ENCODE measurements at regions not wholly inside any gene's neighbourhood (a gene's known extent, or its start where the extent isn't known, plus 50 kb on each side); places are given as distances from the start of the nearest gene placed in this dataset.

DNA sequence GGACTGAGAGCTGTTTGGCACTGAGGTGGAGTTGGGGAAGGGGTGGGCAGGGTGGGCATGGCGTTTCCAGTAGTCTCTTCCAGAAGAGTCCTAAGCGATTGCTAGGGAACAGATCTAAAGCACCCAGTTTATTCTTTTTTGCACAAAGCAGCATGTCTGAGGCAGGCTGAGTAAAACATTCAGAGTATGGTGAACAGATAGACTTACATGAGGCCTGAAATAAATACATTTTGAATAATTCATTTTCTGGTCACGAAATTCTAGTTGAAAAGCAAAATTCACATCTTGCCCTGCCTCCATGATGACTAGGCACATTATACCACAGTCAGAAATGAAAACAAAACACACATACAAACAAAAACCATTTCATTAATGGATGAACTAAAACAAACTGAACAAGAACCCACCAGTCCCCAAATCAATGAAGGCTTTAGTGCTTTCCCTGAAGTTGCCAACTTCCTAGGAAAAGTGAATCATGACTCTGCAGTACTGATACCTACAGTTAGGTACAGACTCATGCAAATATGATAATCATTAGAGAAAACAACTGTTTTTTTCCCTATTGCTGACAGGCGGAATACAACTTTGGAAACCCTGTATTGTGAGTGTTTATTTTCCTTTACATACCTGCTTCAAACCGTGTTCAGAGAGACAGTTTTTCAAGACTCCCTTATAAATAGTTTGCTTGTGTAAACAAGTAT is 702.9 kb upstream of the POU3F2 start:
- no peak for DNase-seq (ENCODE audit: low read depth, low spot score)

DNA sequence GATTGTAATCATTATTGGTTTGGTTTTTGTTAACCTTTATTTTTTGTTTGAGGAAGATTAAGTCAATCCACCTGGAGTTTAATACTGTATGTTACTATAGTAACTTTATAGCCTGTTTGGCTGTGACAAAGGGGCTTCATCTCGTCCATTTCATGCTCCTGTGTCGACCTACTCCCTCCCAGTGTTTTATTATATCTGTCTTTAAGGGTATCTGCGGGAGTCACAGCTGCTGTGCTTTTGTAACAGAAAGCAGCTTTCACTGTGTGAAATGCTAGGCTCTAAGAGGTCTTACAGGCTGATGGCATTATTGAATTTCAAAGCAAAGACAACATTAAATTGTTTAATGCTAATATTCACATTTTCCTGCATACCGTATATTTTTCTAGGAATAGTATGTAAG is 698.0 kb upstream of the POU3F2 start:
- DNase-seq (ENCODE audit: low read depth, low spot score) = no peak

DNA sequence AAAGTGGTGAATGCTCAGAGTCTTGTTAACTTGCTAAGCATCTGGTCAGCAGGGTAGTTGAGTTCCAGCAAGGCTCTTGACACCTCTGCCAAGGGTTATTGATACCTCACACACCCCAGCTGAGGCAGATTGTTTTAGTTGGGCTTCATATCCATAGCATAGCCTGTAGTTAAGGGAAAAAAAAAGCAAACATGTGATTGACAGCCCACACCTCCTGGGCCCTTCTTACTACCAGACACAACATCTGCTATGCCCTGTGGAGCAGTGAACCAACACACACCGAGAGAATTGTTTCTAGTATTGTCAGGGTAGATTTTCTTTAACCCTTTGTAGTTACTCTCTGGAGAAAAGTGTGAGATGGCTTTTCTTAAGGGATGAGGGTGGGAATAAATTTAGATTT is 697.0 kb upstream of the POU3F2 start:
- no peak for DNase-seq (ENCODE audit: low read depth, low spot score)

DNA sequence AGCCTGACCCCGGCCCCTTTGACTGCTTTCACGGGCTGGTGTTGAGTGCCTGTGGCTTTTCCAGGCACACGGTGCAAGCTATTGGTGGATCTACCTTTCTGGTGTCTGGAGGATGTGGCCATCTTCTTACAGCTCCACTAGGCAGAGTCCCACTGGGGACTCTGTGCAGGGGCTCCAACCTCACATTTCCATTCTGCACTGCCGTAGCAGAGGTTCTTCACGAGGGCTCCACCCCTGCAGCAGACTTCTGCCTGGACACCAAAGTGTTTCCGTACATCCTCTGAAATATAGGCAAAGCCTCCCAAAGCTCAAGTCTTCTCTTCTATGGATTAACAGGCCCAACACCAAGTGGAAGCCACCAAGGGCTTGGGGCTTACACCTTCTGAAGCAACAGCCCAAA is 691.5 kb upstream of the POU3F2 start:
- DNase-seq (ENCODE audit: low read depth, low spot score) = no peak

DNA sequence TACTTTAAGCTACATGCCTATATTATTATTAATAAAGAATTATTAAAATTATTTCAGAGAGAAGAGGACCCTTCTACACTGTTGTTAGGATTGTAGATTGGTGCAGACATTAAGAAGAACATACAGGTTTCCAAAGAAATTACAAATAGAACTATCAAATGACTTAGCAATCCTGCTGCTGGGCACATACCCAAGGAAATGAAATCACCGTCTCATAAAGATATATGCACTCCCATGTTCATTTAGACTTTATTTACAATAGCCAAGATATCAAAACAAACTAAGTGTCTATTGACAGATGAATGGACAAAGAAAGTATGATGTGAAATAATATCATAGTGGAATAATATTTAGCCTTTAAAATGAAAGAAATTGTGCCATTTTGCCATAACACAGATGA is 687.7 kb upstream of the POU3F2 start:
- DNase-seq (ENCODE audit: low read depth, low spot score) = no peak

DNA sequence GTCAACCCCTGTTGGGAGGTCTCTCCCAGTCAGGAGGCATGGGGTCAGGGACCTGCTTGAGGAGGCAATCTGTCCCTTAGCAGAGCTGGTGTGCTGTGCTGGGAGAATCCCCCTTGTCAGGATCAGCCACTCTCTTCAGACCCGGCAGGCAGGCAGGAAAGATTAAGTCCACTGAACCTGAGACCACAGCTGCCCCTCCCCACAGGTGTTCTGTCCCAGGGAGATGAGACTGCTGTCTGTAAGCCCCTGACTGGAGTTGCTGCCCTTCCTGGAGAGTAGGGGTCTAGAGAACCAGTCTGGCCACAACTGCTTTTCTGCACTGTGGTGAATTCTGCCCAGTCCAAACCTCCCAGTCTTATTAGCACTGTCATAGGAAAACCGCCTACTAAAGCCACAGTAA is 677.8 kb upstream of the POU3F2 start:
- no peak for DNase-seq (ENCODE audit: low read depth, low spot score)

DNA sequence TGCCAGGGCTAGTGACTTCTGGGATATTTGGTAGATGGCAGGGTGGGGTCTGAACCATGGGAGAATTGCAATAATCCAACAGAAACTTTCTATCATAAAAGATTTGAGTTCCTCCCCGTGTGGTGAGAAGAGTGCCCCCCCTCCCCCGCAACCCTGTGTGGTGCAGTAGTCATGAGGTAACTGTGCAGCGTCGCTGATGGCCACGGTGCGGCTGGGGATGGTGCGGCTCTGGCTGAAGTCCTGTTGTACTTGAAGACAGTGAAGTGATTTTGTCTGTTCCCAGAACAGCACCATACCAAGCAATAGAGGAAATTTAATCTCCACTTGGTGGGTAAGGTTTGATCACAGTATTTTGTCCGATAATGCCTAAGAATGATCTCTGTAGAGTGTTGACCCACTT is 654.8 kb upstream of the POU3F2 start:
- no peak for DNase-seq (ENCODE audit: low read depth, low spot score)

DNA sequence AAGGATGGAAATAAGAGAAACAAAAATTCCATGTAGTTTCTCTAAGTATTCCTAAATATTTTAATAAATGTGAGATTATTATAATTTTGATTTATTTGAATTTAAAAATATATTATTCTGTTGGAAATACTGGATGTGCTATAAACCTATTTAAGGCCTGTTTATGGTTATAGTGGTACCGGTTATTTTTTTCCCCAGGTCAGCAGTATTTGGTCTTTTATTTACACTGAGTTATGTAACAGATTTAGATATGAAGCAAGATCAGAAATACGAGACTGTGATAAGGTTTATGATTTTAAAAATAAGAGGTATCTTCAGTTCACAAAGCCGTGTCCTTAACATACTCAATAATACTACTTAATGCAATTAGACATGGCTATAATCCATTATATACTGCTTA is 634.3 kb upstream of the POU3F2 start:
- no peak for DNase-seq (ENCODE audit: low read depth, low spot score)

DNA sequence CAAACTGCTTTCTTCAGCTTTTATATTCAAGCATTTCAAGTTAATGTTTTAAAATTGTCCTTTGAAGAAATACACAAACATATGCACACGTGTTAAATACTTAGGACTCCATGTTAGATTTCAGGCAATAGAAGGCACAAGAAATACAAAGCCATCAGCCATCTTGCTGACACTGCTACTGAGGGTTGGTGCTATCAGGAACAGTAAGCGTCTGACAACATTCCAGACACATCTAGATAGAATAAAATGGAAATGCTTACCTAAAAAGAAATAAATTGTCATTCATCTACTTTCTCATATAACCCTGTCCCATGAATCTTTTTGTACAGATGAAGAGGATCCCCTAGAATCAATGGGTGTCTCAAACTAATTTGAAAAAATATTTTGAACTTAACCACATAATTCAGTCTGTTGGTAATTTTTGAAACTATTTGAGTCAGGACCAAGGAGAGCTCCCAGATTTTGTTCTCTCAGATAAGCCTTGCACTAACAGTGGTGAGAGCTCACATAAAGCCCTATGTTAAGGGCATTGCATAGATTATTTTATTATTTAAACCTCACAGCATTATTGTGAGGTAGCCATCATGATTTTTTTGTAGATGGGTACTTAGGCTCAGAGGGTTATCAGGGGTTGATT is 631.1 kb upstream of the POU3F2 start:
- no peak for DNase-seq (ENCODE audit: low read depth, low spot score)

DNA sequence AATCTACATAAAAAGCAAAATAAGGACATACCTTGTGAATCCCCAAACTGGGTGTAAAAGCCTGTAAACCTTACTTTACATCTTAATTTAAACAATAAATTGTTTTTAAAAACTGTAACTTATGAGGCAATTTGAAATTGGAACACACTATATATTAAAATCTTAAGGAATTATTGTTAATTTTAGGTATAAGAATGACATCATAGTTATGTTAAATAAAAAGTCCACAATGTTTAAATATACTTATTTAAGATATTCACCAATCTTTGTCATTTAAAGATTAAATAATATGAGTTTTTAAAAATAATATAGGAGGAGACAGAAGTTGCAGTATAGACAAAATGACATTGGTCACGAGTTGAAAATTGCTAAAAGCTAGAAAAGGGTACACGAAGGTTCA is 621.9 kb upstream of the POU3F2 start:
- no peak for DNase-seq (ENCODE audit: low read depth, low spot score)

DNA sequence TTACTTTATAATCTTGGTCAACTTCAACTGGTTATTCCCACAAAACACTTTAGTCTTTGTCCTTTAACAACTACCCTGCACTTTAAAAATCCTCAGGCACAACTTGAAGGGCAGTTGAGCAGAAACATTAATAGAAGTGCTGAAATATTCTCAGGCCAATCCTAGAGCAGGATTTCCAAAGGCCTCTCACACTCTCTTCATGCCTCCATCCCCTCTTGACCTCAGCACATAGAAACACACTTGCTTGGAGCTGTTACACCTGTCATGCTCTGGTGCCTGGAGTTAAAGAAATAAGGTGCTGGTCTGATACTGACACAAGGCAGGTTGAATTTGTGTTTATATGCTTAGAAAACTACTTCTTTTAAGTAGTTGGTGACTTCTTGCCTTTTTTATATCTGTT is 618.8 kb upstream of the POU3F2 start:
- no peak for DNase-seq (ENCODE audit: low read depth, low spot score)

DNA sequence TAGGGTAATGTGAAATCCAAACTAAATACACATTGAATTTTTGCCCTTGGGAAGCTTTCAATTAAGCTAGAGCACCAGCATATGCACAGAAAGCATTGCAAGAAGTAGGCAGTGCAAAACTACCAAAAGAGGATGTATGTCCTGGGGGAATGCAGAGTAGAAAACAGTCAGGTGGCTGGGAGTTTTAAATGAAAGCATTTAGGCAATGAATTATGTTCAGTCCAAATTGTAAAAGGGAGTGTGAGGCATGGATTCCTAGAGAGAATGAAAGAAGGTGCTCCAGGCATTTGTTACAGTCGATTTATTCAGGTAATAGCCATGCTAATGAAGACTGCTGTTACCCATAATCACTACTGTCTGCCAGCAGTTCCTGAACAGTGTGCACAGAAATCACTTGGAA is 604.1 kb upstream of the POU3F2 start:
- DNase-seq (ENCODE audit: low read depth, low spot score) = no peak

DNA sequence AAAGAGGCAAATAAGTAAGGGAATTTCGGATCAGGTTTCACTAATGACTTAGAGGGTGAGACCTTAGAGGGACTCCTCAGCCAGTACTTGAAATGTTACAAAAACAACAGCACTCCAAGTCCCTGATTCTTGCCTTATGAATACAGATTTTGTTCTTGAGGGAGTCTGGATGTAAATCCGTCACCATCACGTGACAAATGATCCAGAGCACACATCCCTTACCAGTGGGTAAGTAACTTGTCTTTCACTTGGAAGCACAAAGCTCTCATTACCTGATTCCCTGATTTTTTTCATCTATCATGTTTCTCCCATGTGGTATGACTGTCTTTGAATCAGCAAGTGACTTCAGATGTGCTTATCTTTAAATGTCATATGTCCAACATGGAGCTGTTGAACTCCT is 595.3 kb upstream of the POU3F2 start:
- no peak for DNase-seq (ENCODE audit: low read depth, low spot score)

DNA sequence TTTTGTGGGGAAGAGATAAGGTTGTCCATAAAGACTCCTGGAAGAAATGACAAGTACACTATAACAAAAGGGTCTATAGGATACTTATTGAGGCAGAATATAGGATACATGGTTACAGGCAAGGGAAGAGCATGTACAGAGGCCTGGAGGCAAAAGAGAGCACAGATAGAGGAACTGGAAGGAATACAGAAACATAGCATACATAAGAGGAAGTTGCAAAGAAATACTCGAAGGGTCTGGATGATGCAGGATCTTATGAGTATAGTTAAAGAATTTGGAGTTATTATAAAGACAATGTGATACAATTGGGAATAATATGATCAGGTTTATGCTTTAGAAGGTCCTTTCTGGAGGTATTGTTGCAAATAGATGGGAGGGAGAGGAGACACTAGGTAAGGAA is 592.7 kb upstream of the POU3F2 start:
- DNase-seq (ENCODE audit: low read depth, low spot score) = no peak

DNA sequence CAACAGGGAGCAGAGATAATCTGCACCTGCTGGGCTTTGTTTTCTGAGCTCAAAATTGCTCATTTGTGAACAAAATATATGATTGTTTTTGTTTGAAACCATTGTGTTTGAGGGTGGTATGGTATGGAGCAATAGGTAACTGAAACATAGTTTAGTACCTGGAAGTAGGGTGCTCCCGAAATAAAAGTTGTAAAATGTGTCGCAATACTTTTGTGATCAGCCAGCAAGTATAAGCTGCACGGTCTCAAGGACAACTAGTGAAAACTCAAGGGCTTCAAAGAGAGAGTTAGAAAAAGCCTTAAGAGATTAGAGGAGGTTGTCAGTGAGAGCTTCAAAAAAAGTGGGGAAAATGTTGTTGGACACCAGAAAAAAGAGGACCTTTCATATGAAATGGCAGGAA is 579.8 kb upstream of the POU3F2 start:
- no peak for DNase-seq (ENCODE audit: low read depth, low spot score)

DNA sequence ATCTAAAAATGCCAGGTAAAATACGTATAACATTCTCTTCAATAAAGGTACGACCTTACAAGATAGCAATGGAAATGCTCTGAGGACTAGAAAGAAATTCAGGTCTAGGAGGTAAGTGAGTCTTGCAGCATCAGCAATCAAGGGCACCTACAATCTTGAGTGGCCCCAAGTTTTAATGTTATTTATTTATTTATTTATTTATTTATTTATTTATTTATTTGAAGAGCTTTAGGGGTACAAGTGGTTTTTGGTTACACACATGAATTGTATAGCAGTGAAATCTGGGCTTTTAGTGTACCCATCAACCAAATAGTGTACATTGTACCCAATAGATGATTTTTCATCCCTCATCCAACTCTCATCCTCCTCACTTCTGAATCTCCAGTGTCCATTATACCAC is 574.0 kb upstream of the POU3F2 start:
- DNase-seq (ENCODE audit: low read depth, low spot score) = no peak

DNA sequence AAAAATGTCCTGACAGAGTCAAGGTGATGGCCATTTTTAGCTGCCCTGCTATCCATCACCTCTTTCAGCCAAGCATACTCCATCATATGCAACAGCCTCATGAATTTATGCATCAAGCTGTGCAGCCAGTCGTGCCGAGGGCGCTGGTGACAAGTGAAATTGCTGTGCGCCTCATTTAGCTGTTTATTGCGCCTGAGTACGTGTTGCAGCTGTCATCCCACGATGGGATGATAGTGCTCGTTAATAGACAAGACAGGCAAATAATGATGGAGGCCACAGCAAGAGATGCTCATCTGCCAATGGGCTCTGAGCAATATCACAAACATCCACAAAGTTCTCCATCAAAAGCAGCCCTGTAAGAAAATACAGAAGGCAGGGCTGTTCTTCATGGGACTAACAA is 562.3 kb upstream of the POU3F2 start:
- DNase-seq (ENCODE audit: low read depth, low spot score) = no peak

DNA sequence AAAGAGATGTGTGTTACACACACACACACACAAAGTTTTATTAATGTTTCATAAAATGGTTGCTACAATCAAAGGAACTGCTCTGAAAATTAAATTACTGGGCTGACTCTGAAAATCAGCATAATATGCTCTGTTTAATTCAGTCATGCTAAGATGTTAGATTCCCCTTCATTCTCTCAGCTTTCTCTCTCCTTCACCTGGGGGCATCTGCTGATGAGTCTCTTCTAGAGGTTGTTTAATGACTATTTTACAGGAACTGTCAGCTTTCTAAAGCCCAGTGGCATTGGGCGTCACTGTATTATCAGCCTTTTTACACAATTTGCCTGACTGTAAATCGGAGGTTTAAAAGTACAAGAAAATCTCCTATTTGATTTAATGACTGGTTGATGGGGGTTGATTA is 559.7 kb upstream of the POU3F2 start:
- no peak for DNase-seq (ENCODE audit: low read depth, low spot score)

DNA sequence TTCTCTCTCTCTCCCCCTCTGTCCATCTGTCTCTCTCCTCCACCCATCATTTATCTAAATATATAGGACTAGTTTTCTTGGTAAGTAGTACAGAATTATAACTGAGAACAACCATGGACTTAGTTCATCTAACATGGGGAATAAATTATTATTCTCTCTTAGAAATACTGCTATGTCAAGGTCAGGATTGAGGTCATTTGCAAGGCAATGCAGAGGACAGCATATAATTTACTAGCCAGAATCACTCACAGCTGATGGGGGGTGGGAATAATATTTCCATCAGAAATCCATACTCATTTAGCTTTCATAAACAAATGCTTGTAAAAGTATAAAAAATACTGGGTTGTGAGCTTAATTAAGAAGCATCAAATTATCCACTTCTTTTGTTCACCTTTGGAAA is 553.9 kb upstream of the POU3F2 start:
- DNase-seq (ENCODE audit: low read depth, low spot score) = no peak

DNA sequence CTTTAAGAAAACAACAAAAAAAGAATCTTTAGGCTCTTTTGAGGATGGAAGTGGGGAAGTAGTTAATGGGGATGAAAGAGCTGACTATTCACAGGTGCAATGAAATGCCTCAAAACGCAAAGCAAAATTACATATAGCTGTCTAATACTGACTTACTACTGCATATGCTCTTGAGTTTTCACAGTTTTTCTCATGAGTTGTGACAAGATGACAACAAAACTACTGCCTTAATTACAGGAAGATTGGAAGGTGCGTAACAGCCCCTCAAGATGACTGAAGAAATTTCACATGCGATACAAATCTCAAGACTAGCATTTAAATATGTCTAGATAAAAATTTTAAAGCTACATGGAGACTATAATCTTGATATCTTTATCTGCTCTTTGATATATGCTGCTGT is 547.8 kb upstream of the POU3F2 start:
- DNase-seq (ENCODE audit: low read depth, low spot score) = no peak

DNA sequence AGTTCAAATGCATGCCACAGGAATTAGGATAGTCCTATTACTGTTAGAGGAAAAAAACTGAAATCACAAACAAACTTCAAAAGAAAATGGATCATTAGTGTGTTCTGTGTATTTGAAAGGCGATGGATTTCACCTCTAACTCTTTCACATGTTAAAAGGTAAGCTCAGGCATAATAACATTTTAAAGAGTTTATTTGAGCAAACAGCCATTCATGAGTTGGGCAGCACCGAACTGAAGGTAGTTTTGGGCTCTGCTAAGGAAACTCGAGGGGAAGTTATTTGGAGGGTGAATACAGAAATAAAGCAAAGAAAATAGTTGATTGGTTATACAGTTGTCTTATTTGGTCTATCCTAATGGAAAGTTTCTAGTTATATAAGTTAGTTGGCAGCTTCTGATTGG is 546.5 kb upstream of the POU3F2 start:
- no peak for DNase-seq (ENCODE audit: low read depth, low spot score)

DNA sequence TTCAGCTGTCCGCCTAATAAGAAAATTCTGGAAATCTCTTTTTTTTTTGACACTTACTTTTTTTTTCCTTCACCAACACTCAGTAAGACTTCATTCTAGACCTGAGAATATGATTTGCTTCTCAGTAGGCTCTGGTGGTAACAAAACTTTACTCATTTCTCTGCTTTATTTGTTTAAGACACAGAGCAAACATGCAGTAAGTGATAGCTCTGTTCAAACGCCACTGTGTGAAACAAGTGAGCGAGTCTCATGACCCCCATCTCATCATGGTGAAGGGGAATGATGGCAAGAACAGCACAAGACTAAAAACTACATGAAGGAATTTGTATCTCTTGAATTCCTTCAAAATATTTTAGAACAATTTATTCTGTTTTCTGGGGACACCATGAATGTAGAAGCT is 541.6 kb upstream of the POU3F2 start:
- DNase-seq (ENCODE audit: low read depth, low spot score) = no peak

DNA sequence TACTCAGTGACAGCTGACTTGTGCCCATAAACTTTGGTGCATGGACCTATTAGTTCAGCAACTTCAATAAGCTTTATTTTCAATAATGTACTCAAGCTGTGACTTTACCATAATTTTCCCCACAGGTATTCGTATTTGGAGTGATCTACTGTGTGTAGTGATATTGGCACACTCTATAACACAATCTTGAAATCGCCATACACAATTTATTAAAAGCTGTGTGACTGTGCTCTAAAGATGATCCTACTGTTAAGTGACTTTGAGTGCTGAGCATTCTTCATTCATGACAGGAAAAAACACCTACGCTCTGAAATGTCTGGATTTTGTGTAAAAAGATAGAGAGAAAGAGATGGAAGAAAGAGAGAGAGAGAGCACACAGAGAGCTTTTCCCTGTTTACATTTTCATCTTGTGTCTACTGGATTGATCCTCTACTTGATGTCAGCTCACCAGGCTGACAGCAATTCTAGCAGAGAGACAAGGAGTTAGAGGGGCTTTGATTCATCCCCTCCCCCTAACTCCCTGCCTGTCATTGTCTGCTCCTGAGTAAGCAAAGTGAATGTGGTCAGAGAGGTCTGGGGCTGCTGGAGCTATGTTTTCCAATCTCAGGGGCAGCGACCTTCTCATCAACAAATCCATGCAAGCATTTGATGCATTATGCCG is 538.7 kb upstream of the POU3F2 start:
- DNase-seq (ENCODE audit: low read depth, low spot score) = no peak

Data from smooth muscle cell of the brain vasculature (primary cell).